ENCODE measurements at regions not wholly inside any gene's neighbourhood (a gene's known extent, or its start where the extent isn't known, plus 50 kb on each side); places are given as distances from the start of the nearest gene placed in this dataset.

DNA sequence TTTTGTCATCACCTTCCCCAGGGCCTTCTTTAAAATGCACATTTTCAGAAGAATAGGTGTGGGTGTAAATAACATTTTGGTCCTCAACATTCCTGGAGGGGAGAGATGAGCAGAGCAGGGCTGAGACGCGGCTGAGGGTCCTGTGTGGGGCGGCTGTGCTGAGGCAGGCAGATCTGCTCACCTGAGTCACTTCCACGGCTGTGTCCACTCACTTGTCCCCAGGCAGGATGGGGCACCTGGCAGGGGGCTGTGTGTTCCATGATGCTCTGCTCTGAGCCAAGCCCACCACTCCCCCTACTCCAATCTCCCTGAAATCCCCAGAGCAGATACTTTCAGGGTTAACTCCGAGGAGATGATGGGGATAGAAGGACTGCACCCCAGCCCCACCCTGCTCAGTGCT is 93.8 kb downstream of the GLRX3 start:
- no peak for ATAC-seq

GRCh38 chr10:130230611-130231010 is 94.4 kb downstream of the GLRX3 start:
- ATAC-seq = no peak

GRCh38 chr10:130231251-130231741 is 95.1 kb downstream of the GLRX3 start:
- ATAC-seq = no peak

DNA sequence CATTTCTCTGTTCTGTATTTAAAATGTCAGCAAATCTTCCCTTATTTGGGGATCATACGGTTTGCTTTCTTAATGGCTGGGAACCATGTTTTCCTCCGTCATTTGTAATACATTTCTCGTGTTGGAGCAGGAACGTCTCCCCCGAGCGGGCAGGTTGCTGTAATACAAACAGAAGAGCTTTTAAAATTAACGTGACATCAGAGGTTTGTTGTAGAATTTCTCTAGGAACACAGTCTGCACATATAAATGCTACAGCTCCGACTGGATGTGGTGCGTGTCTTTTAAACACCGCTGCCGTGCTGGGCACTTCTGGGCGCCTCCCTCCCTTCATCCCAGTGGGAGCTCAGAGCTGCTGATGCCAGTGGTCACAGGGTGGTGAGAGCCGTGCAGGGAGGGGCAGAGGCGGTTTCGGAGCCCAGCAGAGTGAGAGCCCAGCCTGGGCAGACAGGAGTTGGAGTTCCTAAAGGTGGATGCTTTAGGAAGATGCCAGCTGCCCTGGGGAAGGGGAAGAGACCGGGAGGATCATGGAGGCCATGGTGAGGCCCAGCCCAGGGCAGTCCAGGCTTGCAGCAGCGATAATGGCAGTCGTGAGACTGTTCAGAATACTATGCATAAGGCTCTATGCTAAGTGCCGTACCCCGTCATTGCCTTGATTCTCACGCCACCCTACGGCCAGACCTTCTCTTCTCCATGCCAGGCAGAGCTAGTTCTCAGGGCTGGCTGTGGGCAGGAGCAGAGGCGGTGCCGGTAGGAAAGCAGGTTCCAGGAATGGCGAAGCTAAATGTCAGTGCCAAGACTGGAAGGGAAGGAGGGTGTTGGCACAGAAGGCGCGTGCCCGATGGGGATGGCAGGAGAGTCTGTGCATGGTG is 96.2 kb downstream of the GLRX3 start:
- no peak for ATAC-seq

DNA sequence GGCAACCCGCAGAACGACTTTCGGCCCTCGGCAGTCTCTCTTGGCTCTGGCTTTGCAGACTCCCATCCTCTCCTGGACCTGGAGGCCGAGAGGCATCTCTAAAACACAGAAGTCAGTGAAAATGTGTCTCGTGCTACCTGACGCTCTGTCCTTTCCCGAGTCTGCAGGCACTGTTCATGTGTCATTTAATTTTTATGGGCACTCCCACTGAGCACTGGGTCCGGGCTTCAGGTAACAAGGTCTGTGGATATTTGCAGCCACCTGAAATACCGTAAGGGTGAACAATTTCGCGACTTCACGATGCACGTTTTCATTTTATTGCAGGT is 96.8 kb downstream of the GLRX3 start:
- ATAC-seq = no peak

DNA sequence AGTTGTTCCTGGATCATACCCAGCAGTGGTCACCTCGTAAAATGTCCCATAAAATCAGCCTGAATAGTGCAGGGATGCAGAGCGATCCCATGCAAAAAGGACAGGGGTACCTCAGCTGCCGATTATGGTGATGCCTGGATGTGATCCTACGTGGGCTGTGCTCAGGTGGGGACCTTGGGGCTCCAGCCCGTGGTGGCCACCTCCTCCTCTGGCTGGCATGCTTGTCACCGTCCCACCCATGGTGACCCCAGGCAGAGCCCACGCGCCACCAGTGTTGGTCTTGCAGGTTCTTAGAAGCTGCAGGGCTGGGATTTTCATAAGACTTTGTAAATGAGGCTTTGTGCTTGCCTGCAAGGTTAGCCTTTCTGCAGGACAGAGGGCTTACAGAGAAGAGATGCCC is 97.2 kb downstream of the GLRX3 start:
- ATAC-seq = no peak

DNA sequence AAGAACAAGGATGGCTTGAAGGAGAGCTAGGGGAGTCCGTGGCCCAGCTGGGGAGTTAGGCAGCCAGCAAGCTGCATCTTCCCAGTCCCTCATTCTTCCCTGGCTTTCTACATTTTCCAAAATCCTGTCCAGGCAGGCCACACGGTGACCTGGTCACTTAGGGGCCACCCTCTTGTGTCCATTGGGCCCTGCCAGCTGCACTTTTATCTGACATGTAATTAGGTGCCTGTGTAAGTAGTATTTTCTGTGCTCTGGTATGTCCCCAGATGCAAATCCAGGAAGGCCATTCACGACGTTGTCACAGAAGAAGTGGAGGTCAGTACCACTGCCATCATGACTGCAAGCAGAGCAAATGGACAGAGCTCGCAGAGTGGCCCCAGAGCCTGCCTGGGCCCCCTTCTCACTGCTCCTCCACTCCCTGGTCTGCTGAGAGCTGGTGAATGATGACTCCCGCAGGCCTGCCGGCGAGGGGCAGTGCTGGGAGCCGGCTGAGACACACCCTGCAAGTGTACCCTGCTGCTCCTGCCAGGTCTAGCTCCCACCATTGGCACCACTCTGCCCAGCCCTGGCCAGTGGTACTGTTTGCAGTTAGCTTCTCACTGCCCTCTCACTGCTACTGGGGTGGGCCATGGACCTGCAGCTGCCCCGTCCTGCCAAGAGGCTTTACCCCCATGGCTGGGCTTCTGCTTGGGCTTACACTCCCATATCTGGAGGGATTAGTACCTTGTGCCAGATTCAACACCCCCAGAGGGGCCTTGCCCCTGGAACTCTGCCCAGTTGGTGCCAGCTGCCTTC is 98.2 kb downstream of the GLRX3 start:
- ATAC-seq = no peak

- no peak for ATAC-seq
Observed at GRCh38 chr10:130236711-130237110, 100.5 kb downstream of the GLRX3 start.

- no peak for ATAC-seq
Observed at GRCh38 chr10:130240409-130240808, 104.2 kb downstream of the GLRX3 start.

DNA sequence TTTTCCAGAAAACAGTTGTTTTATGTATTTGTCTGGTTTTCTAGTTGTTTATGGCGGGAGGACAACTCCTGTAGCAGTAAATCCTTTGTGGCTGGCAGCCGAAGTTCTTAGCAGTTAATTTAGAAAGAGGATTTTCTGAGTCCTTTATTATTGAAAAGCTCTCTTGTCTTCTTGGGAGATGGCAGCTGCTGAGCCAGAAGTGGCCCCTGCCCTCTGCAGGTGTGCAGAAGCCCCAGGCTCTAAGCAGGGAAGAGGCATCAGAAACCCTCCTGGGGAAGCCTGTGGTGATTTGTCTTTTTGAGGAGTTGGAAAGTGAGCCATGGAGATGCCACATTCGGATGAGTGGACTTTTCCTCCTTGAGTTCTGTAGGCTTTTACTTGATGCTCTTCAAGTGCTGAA is 106.3 kb downstream of the GLRX3 start:
- ATAC-seq = no peak

- no peak for ATAC-seq
Observed at GRCh38 chr10:130243015-130243414, 106.8 kb downstream of the GLRX3 start.

DNA sequence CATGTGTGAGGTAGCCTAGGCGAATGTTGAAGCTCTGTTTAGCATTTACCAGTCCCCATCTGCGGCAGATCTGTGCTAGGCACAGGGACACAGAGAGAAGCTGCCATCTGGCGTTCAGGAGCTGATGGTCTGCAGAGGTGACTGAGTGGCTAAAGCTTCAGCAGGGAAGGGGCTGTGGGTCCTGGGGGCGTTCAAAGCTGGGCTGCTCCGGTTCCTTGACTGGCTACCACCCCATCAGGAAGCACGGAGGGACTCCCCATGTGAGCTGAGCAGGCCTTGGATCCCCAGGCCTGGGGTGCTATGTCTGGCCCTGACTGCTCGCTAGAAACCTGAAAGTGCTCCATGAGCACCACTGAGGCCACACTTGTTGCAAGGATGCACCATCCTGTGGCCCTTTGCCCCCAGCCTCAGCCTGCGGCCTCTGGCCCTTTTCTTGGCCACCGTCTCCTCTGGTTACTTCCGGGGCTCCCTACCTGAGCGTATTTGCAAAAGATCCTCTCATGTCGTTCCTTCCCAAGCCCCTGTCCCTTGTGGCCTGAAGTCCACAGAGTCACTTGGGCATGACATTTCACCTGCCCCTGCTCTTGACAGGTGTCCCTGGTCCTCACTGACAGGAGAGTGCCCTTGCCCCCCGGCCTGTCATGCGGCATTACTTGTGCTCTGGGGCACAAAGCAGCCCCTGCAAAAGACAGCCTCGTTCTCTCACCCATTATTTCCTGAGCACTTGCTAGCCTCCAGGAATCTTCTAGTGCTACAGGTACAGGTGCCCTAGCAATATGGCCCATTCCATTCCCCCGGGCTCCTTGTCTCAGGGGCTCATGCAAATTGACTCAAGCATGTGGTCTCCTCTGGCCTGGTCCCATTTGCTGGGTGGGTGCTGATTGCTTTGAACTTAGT is 108.1 kb downstream of the GLRX3 start:
- ATAC-seq = no peak

GRCh38 chr10:130244928-130245495 is 108.8 kb downstream of the GLRX3 start:
- ATAC-seq = no peak

DNA sequence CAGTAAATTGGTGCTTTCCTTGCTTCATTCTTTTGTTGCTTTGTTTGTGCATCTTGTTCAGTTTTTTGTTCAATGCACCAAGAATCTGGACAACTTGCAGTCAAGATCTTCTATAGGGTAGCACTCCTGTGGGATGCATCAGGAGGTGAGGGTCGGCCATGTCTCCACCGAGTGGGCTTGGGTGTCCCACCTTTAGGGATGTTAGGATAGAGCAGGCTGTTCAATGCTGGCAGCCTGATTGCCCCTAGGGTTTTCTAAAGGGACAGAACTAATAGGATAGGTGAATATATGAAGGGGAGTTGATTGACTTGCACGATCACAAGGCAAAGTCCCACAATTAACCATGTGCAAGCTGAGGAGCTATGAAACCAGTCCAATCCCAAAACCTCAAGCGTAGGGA is 109.9 kb downstream of the GLRX3 start:
- ATAC-seq = no peak

GRCh38 chr10:130250127-130250526 is 113.9 kb downstream of the GLRX3 start:
- no peak for ATAC-seq

DNA sequence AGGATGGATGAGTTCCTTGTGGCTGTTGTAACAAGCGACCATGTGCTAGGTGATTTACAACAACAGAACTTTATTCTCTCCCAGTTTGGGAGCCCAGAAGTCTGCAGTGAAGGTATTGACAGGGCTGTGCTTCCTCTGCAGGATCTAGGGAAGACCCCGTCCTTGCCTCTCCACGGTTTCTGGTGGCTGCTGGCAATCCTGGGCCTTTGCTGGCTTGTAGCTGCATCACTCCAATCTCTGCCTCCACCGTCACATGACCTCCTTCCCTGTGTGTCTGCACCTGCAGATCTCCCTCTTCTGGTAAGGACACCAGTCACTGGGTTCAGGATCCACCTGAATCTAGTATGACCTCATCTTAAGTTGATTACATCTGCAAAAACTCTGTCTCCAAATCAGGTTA is 115.6 kb downstream of the GLRX3 start:
- no peak for ATAC-seq

DNA sequence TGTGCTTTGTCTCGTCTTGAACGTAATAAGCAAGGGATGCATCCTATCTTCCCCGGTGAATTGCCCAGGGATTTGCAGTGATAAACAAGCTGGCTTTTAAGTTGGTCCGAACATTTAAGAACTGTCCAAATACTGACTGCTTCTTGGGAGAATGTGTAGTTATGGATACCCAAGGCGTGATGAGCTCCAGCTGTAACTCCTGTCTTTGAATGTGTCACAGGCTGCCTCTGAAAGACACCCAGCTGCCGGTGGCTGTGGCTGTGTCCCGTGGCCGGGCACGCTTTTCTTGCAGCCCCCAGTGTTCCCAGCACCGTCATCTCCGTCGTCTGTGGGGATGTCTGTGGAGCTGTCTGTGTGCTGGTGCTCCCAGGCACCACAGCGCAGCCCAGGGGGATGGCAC is 118.1 kb downstream of the GLRX3 start:
- ATAC-seq = no peak

DNA sequence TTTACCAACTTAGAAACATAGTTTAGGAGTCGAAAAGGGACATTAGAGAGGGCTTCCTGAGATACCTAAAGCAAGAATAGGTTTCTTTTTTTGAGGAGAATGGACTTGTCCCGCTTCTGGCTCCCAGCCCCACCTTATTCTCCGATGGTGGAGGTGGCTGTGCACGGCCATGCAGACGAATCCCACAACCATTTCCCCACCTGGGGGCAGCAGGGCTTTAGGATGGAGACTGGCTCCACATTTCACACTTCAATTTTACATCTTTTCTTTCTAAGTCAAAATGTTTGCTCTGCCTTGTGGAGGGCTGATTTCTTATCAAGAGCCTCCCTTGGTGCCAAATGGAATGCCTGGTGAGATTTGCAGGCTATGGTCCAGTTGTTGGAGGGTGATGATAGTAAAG is 118.5 kb downstream of the GLRX3 start:
- no peak for ATAC-seq

GRCh38 chr10:130255777-130256176 is 119.6 kb downstream of the GLRX3 start:
- ATAC-seq = no peak

- ATAC-seq = no peak
Observed at GRCh38 chr10:130257897-130258296, 121.7 kb downstream of the GLRX3 start.

- ATAC-seq = no peak
Observed at GRCh38 chr10:130259380-130259779, 123.2 kb downstream of the GLRX3 start.

DNA sequence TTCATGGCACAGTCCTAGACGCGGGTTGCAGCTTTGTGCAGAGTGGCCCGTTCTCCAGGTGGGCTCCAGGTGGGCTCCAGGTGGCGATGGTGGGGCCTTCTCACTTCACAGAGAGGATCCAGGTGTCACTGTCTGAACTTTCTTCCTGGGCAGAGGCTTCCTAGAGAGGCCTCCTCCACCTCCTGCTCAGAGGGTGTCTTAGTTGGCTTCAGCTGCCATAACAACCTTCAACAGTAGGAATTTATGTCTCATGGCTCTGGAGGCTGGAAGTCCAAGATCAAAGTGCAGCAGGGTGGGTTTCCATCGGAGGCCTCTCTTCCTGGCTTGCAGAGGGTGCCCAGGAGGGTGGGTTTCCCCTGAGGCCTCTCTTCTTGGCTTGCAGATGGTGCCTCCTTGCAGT is 125.1 kb downstream of the GLRX3 start:
- ATAC-seq = no peak

- no peak for ATAC-seq
Observed at GRCh38 chr10:130261766-130262165, 125.6 kb downstream of the GLRX3 start.

Measured in activated CD4-positive, CD25-positive, alpha-beta regulatory T cell treated with anti-CD3 and anti-CD28 coated beads, Interleukin-2, amount 50 U/mL, for 24 hours (primary cell).